ENCODE measurements at regions not wholly inside any gene's neighbourhood (a gene's known extent, or its start where the extent isn't known, plus 50 kb on each side); places are given as distances from the start of the nearest gene placed in this dataset.
"Not testable (repeated sequence)": the region's sequence is repeated elsewhere in the genome, so short reads cannot be mapped to it uniquely, and the experiment has no call there.

- no peak for DNase-seq (ENCODE audit: low read depth)
Measured at GRCh38 chr11:114938799-114939198, 260.5 kb downstream of the NXPE2 start.

GRCh38 chr11:114942207-114942606 is 263.9 kb downstream of the NXPE2 start:
- no peak for DNase-seq (ENCODE audit: low read depth)

GRCh38 chr11:114949614-114950351 is 271.5 kb downstream of the NXPE2 start:
- DNase-seq (ENCODE audit: low read depth), result no peak

GRCh38 chr11:114953039-114953438 is 274.7 kb downstream of the NXPE2 start:
- DNase-seq (ENCODE audit: low read depth), result no peak

GRCh38 chr11:114955923-114956322 is 277.6 kb downstream of the NXPE2 start:
- no peak for DNase-seq (ENCODE audit: low read depth)

- no peak for DNase-seq (ENCODE audit: low read depth)
Measured at GRCh38 chr11:114956566-114956965, 278.2 kb downstream of the NXPE2 start.

- no peak for DNase-seq (ENCODE audit: low read depth)
Measured at GRCh38 chr11:114959953-114960505, 281.7 kb downstream of the NXPE2 start.

GRCh38 chr11:114960819-114961218 is 282.5 kb downstream of the NXPE2 start:
- DNase-seq (ENCODE audit: low read depth), result not testable (repeated sequence)

GRCh38 chr11:114964676-114965214 is 286.4 kb downstream of the NXPE2 start:
- no peak for DNase-seq (ENCODE audit: low read depth)

GRCh38 chr11:114970927-114971645 is 292.8 kb downstream of the NXPE2 start:
- no peak for DNase-seq (ENCODE audit: low read depth)

GRCh38 chr11:114972105-114972504 is 293.8 kb downstream of the NXPE2 start:
- DNase-seq (ENCODE audit: low read depth), result no peak

GRCh38 chr11:114977651-114978050 is 299.3 kb downstream of the NXPE2 start:
- DNase-seq (ENCODE audit: low read depth), result no peak

- no peak for DNase-seq (ENCODE audit: low read depth)
Measured at GRCh38 chr11:114982141-114982540, 303.8 kb downstream of the NXPE2 start.

- DNase-seq (ENCODE audit: low read depth), result no peak
Measured at GRCh38 chr11:114984611-114985163, 306.4 kb downstream of the NXPE2 start.

GRCh38 chr11:114986365-114986764 is 308.0 kb downstream of the NXPE2 start:
- DNase-seq (ENCODE audit: low read depth), result no peak

- no peak for DNase-seq (ENCODE audit: low read depth)
Measured at GRCh38 chr11:114987186-114987760, 308.9 kb downstream of the NXPE2 start.

- DNase-seq (ENCODE audit: low read depth), result no peak
Measured at GRCh38 chr11:114988644-114989043, 310.3 kb downstream of the NXPE2 start.

GRCh38 chr11:114989536-114989935 is 311.2 kb downstream of the NXPE2 start:
- no peak for DNase-seq (ENCODE audit: low read depth)

- no peak for DNase-seq (ENCODE audit: low read depth)
Measured at GRCh38 chr11:115005663-115006062, 327.3 kb downstream of the NXPE2 start.

GRCh38 chr11:115007851-115008250 is 329.5 kb downstream of the NXPE2 start:
- DNase-seq (ENCODE audit: low read depth), result no peak

- no peak for DNase-seq (ENCODE audit: low read depth)
Measured at GRCh38 chr11:115008799-115009198, 330.5 kb downstream of the NXPE2 start.

GRCh38 chr11:115017529-115017928 is 339.2 kb downstream of the NXPE2 start:
- no peak for DNase-seq (ENCODE audit: low read depth)
